ENCODE measurements at regions not wholly inside any gene's neighbourhood (a gene's known extent, or its start where the extent isn't known, plus 50 kb on each side); places are given as distances from the start of the nearest gene placed in this dataset.

GRCh38 chr16:51524070-51524469, 373.0 kb upstream of the SALL1 start:
- Histone ChIP-seq H3K36me3 (replicated peaks in 1 of 2; ENCODE audit: control insufficient read depth in 1 of 2, insufficient read depth in 2 of 2, low read length in 2 of 2) (no peaks in the 10 kb centered on the region), H4K20me1 (ENCODE audit: insufficient read depth, low read length) (no peaks in the 10 kb centered on the region), H3K4me1 (ENCODE audit: insufficient read depth, low read length) (no peaks in the 10 kb centered on the region), H3K4me2 (ENCODE audit: low read depth, low read length) (no peak overlapping the region), H3K9me3 (ENCODE audit: low read length) (peaks cover 7% of the 10 kb centered on the region; the same call in 1 of the 2 replicates), H3K4me3 (replicated peaks in 1 of 3; ENCODE audit: insufficient read depth in 1 of 3, low read depth in 2 of 3, low read length in 3 of 3) (no peak overlapping the region), H2AFZ (ENCODE audit: low read length) (no peak overlapping the region), H3K79me2 (ENCODE audit: insufficient read depth, low read length) (no peaks in the 10 kb centered on the region), H3K9ac (ENCODE audit: insufficient read depth, low read depth, low read length) (no peak overlapping the region), H3K27ac (ENCODE audit: extremely low read length, insufficient read depth, low read length) (no peak overlapping the region), H3K27me3 (ENCODE audit: control insufficient read depth in 1 of 2, insufficient read depth in 2 of 2, low read length in 2 of 2) (no peaks in the 10 kb centered on the region; a peak in 1 of 5 replicates)
- BruUV-seq (replicated peaks) = no TSS peak
- TF ChIP-seq MAFK (conservative IDR thresholded peaks at IDR 0.05 in 1 of 2, IDR thresholded peaks at IDR 0.05 in 1 of 2; ENCODE audit: low read length in 2 of 2) = 0 out of 4 replicates have a peak, but pooled peaks have one; percentile 9 to 20
- TF ChIP-seq MXD4 (CRISPR knock-in tag; IDR thresholded peaks at IDR 0.05) = no peak
- intact Hi-C loops (cut with micrococcal nuclease; ENCODE audit: unreplicated experiment) (no loop called here), in situ Hi-C loops (cut with HindIII; ENCODE audit: extremely low pct_ligation_motif_present, low pct_unique_long_range_greater_than_20kb) (no loop called here)
- 45% methylated on average over 4 of the region's 4 CpGs for WGBS (ENCODE audit: low lambda C conversion rate)
- ATAC-seq (no peak), DNase-seq (ENCODE audit: low spot score) (no peak), FAIRE-seq (no peak)
- ChIA-PET CTCF (ENCODE audit: low intra/inter-chr PET ratio, low total read pairs) (no interaction called here), POLR2A (no interaction called here)

- Histone ChIP-seq H3K4me3 (replicated peaks in 1 of 3; ENCODE audit: insufficient read depth in 1 of 3, low read depth in 2 of 3, low read length in 3 of 3) (no peak overlapping the region), H3K4me1 (ENCODE audit: insufficient read depth, low read length) (no peaks in the 10 kb centered on the region), H4K20me1 (ENCODE audit: insufficient read depth, low read length) (no peaks in the 10 kb centered on the region), H3K4me2 (ENCODE audit: low read depth, low read length) (no peak overlapping the region), H3K9ac (ENCODE audit: insufficient read depth, low read depth, low read length) (no peak overlapping the region), H2AFZ (ENCODE audit: low read length) (no peak overlapping the region), H3K79me2 (ENCODE audit: insufficient read depth, low read length) (no peaks in the 10 kb centered on the region), H3K9me3 (ENCODE audit: low read length) (peaks cover 7% of the 10 kb centered on the region; the same call in 1 of the 2 replicates), H3K27me3 (ENCODE audit: control insufficient read depth in 1 of 2, insufficient read depth in 2 of 2, low read length in 2 of 2) (no peaks in the 10 kb centered on the region; a peak in 1 of 5 replicates), H3K36me3 (replicated peaks in 1 of 2; ENCODE audit: control insufficient read depth in 1 of 2, insufficient read depth in 2 of 2, low read length in 2 of 2) (no peaks in the 10 kb centered on the region), H3K27ac (ENCODE audit: extremely low read length, insufficient read depth, low read length) (no peak overlapping the region)
- DNase-seq (ENCODE audit: low spot score) = no peak
- intact Hi-C loops (cut with micrococcal nuclease; ENCODE audit: unreplicated experiment) (no loop called here), in situ Hi-C loops (cut with HindIII; ENCODE audit: extremely low pct_ligation_motif_present, low pct_unique_long_range_greater_than_20kb) (no loop called here)
- BruUV-seq (replicated peaks) = no TSS peak
- CTCF ChIA-PET (ENCODE audit: low intra/inter-chr PET ratio, low total read pairs) = no interaction called here
- 9% methylated on average over 3 of the region's 3 CpGs for WGBS (ENCODE audit: low lambda C conversion rate)
- POLR2A ChIA-PET = no interaction called here
- ATAC-seq = no peak
- FAIRE-seq = no peak
- TF ChIP-seq PREB (CRISPR knock-in tag; IDR thresholded peaks at IDR 0.05) (no peak), ZNF441 (CRISPR knock-in tag; IDR thresholded peaks at IDR 0.05; ENCODE audit: borderline replicate concordance) (no peak), FOSL2 (CRISPR knock-in tag; IDR thresholded peaks at IDR 0.05) (no peak), NR2C2 (CRISPR knock-in tag; IDR thresholded peaks at IDR 0.05; ENCODE audit: borderline replicate concordance) (no peak)
Measured at GRCh38 chr16:51523400-51523799, 372.3 kb upstream of the SALL1 start.
